Erythroblast (primary cell): ENCODE measurements at regions not wholly inside any gene's neighbourhood (a gene's known extent, or its start where the extent isn't known, plus 50 kb on each side); places are given as distances from the start of the nearest gene placed in this dataset.

Experiments
- DNase-seq, 2 experiments: peaks; one replicate each; lab custom pipeline; 2025; lab: John Stamatoyannopoulos, UW
- GATA1 ChIP-seq: IDR thresholded peaks from 2 replicates; pipeline ENCODE4 v1.6.1; 2011; ENCODE audit warnings: low read depth, mild to moderate bottlenecking, control low read depth, low read length, moderate library complexity
- POLR2A ChIP-seq: IDR thresholded peaks from 2 replicates; pipeline ENCODE4 v1.6.1; 2011; ENCODE audit warnings: mild to moderate bottlenecking, low read length

DNA sequence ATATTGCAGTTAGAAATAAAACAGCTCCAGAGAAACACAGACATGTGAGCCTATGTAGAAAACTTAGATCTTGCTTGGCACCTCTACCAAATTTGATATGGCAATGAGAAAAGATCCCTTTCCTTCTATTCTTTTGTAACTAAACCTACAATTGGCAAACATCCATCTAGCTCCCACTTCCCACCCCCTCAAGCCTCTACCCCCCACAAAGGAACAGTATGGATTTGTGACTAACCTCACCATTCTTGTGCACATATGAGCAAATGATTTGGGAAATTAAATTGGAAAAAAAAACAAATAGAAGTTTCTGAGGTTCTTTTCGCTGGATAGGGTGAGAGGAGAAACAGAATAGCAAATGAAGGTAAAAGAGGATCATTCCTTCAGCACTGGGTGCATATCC, 85.8 kb upstream of the TIAM2 start:
- DNase-seq, result no peak
- no peak for TF ChIP-seq POLR2A
- TF ChIP-seq GATA1, result no peak

DNA sequence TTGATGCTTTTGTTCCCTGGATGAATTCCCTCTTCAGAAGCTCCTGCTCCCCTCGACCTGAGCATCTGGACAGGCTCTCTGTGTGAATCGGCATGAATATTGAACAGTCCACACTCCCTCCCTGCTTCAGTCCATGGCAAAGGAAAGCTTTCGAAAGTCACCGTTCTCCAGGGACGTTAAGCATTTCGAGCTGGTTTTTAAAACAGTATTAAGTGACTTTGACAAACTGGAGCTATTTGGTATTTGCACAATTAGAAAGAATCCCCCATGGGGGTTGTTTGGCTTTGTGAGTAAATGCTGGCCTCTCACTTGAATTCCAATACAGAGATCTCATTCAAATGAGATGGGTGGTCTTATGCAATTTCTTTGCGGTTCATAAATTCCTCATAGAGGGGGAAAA, 85.3 kb upstream of the TIAM2 start:
- TF ChIP-seq GATA1 (no peak), POLR2A (no peak)
- no peak for DNase-seq

DNA sequence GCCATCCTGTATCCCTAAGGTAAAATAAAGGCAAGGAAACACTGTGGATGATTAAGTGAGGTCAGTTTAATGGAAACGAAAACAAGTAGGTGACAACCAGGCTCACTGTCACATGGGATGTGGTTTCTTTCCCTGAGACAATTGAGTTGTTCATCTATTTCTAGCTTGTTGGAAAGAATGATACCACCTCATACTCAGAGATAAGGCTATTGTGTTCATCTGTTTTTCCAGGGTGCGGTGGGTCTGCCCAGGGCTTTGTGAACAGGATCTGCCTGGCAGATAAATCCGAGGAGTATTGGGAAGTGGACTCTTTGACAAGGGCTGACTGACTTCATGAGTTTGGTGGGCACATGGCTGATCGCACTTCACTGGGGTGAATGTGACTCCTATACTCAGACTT, 80.8 kb upstream of the TIAM2 start:
- TF ChIP-seq POLR2A (no peak), GATA1 (no peak)
- no peak for DNase-seq

DNA sequence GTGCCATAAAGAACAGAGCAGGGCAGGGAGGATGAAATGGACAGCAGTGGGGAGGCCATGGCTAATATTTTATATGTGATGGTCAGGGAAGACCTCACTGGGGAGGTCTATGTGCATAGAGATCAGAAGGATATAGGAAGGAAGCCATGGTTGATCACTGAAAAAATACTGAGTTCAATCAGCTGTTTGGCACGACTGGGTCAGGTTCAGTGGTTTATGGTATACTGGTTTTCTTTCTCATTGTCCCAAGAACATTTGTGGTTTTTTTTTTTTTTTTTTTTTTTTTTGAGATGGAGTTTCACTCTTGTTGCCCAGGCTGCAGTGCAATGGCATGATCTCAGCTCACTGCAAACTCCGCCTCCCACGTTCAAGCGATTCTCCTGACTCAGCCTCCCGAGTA, 78.3 kb upstream of the TIAM2 start:
- TF ChIP-seq POLR2A, result no peak
- TF ChIP-seq GATA1, result no peak
- DNase-seq, result no peak

DNA sequence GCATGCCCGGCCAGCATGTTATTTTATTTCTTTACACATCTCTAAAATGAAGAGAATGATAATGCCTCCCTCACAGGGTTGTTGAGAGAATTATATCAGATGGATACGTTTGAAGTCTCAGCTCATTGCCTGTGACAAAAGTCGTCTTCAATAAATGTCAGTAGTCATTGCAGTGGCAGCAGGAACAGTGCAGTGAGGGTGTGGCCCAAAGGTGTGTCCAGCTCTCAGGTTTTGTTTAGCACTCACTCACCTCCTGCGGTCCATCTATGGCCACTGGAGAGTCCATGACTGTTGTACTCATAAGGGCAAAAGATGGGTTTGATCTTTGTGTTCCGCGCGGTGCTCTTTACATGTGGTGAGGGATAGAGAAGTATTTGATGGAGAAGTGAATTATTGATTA, 77.2 kb upstream of the TIAM2 start:
- TF ChIP-seq GATA1 (no peak), POLR2A (no peak)
- DNase-seq, result no peak

DNA sequence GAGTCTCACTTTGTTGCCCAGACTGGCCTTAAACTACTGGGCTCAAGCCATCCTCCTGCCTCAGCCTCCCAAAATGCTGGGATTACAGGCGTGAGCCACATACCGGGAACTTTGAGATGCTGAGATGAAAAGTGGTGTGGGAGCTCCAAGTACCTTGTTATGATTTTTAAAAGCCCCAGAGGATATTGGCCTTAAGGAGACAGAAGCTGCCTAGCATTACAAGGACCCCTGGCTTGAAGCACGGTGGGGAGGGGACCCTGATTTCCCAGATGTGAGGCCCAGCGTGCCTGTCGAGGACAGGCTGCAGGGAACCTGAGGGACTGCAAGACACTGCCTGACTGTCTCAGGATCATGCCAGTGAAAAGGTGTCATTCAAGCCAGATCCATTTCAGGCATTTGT, 75.3 kb upstream of the TIAM2 start:
- DNase-seq, result no peak
- TF ChIP-seq GATA1, result no peak
- TF ChIP-seq POLR2A, result no peak

DNA sequence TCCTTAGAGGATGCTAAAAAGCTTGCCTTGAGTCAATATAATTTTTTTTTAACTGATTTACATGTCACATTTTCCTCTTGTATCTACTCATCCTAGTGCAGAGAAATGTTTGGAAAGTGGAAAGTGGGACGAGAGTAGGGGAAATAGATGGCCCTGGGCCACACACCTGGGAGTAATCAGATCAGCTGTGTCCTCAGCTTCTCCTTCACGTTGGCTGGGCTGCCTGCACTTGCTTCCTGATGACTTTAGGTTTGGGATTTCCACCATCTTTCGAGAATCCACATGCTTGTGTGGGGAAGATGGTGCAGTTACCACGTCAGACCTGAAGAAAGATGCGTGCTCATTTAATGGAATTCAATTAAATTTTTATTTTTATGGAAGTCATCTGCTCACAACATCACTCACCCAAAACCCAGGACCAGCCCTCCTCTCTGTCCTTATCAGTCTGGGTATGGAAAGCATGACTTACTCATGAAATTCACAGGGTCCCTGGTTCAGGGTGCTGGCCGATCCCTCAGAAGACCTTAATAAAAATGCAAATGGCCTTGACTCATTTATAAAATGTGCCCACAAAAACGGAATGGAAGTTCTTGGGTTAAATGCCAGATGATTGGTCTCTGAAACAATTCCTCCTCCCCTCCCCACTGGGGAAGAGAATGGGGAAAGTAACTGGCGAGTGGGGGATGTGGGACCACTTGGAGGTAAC, 74.5 kb upstream of the TIAM2 start:
- DNase-seq, result no peak
- TF ChIP-seq POLR2A, result no peak
- no peak for TF ChIP-seq GATA1

DNA sequence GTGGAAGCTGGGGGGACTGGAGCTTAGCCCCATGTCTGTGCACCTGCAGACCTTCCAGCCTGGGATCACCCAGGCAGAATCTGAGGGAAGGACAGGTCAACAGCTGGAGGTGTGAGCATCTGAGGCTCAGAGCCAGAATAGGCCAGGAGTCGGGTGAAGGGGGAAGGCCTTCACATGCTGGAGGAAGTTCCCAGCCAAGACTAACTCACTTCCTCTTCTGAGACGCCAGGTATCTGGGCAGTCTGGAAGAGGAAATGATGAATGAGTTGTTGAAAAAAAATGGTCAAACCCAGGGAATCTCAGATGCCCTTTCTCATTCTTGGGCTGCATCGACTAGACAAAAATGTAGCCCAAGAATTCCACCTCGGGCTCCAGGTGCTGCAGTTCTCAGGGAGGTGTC, 73.6 kb upstream of the TIAM2 start:
- TF ChIP-seq GATA1 (no peak), POLR2A (no peak)
- no peak for DNase-seq

DNA sequence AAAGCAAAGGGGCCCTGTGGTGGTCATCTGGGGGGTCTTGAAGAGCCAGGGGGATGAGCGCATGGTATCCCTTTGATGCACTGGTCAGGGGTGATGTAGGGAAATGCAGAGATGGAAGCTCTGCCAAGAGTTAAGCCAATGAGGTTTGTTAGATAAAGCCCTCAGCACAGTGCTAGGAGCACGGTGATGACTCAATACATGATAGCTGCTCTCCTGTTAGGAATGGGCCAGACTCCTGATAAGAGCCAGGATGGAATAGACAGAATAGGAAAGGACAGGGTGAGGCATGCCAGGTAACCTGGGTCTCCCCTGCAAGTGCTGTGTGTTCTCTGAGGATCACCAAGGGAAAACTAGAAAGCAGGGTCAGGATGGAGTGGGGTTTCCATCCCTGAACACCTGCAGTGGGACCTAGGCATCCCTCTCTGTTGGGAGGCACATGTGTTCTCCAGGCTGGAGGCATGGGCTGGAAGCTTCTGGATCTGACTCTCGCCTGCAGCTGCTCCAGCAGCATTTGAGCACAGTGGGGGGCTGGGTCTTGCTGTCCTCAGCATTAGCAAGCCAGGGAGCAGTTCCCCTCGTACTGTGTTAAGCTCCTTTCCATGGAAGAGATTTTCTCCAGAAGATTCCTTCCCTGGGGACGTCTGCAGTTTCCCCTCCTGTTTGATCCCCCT, 71.8 kb upstream of the TIAM2 start:
- TF ChIP-seq POLR2A, result no peak
- no peak for TF ChIP-seq GATA1
- DNase-seq, result no peak

DNA sequence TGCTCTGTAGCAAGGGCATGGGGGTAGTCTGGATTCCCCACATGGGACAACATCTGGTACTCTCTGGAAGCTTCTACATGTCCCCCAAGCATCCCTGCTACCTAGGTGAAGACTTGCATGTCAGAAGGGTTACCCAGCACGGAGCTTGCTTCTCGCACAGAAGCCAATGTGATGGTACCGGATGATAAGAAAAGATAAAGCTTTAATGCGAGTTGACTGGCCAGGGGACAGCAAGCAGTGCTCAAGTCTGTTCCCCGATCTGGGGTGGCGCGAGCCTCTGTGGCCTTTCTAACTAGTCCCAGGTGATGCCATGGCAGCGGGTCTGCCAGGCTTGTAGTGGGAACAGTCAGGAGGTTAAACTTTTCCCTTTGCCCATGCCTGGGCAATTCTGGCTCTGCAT, 70.0 kb upstream of the TIAM2 start:
- DNase-seq, result no peak
- TF ChIP-seq GATA1 (no peak), POLR2A (no peak)

DNA sequence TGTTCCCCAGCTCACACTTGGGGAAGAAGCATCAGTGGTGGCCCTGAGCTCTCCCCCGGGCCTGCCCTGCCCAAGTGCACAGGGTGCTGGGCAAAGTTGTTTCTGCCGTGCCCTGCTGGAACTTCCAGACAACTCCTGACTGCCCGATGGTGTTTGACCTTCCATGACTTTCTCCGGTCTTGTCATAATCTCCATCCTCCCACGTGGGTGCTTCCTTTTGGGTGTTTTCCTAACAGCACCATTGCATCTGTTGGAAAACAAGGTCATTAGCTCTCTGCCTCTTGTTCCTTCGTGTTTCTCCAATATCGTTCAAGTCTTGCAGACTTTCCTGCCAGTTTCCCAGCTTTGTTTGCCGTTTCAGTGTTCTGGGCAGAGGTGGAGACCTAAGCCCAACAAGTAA, 68.7 kb upstream of the TIAM2 start:
- no peak for TF ChIP-seq POLR2A
- no peak for TF ChIP-seq GATA1
- no peak for DNase-seq

DNA sequence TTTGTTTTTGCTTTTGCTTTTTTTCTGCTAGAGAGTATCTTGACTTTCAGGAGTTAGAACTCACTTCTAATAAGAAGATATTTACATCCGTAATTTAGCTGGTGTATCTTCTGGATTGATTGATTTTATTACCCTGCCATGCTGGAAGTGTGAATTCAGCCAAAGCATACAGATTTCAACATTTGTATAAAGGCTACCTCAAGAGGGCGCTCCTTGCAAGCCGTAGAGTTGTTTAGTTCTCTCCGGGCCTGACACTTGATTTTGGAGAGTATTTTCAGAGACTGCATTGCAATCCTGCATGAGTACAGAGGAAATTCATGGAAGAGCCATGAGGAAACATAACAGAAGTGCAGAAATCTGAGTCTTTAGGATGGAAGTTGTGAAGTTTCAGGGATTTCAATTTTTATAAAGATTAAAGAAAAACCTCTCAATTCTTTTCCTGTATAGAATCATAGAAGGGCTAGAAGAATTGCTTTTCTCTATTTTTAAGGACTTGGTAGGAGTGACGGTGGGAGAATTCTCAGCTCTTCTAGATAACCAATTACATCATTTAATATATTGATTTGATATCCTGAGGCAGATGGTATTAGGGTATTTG, 66.7 kb upstream of the TIAM2 start:
- no peak for TF ChIP-seq GATA1
- TF ChIP-seq POLR2A, result no peak
- peak; percentile 54 to 73 for DNase-seq

DNA sequence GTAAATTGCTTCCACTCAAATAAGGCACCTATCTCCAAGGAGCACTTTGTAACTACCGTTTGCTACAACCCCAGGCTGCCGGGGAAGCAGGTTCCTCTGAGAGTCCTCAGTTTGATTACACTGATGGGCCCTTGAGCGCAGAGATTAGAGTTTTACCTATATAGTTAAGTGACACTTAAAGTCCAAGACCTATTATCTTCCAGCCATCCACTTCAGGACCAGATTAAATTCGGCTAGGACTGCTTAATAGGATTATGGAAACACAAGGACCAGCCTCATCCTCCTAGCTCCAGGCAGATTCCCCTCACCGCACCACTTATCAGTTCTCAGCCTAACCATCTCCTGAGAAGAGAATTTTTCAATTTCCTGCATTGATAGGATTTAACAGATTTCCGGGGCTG, 64.7 kb upstream of the TIAM2 start:
- no peak for DNase-seq
- TF ChIP-seq POLR2A (no peak), GATA1 (no peak)

DNA sequence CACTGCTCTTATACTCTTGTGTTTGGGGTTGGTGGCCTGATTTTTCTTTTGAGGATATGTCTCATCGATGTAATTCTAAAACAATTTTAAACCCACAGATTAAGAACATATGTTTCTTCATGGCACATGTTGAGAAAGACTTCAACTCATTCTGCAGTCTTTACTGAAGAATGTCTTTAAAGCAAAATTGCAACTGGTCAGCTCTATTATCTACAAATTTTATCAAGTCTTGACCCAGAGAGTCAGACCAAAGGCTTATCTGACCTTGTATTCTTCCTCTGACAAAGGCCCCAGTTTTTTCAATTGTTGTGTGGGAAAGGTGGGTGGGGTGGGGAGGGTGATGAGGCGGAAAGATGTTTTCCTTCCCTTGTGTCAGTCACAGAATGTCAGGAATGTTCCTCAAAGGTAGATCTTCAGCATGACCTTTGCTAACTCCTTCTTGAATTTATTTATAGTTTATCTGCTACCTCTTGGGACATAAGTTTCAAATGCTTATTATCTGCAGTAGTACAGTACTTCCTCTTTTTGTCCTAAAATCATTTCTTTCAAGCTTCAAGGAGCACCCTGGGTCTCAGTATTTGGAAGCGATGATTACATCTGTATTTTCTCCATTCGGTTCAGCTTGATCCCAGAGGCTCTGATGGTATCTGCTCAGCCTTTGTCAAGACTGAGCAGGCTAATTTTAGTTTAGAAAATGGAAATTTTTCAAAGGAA, 63.2 kb upstream of the TIAM2 start:
- no peak for TF ChIP-seq POLR2A
- no peak for TF ChIP-seq GATA1
- no peak for DNase-seq
